Femur (tissue), 1 donor: ENCODE measurements at regions not wholly inside any gene's neighbourhood (a gene's known extent, or its start where the extent isn't known, plus 50 kb on each side); places are given as distances from the start of the nearest gene placed in this dataset.

Experiments used
- DNase-seq: peaks from one replicate; pipeline ENCODE4 v3.0.0-alpha.2; 2017

- no peak for DNase-seq
Measured at GRCh38 chr4:125060376-125060775, 254.4 kb upstream of the FAT4 start.

DNA sequence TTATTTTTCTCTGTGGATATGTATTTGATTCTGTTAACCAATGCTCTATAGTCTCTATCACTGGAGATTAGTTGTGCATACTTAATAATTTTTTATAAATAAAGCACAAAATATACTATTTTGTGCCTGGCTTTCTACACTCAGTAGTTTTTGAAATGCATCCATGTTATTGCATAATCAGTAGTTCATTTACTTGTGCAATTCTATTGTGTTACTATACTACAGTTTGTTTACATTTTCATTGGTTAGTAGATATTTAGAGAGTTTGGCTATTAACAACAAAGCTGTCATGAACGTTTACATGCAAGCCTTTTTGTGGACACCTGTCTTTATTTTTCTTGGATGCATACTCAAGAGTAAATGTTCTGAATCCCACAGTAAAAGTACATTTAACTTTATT, 265.0 kb upstream of the FAT4 start:
- DNase-seq: no peak

DNA sequence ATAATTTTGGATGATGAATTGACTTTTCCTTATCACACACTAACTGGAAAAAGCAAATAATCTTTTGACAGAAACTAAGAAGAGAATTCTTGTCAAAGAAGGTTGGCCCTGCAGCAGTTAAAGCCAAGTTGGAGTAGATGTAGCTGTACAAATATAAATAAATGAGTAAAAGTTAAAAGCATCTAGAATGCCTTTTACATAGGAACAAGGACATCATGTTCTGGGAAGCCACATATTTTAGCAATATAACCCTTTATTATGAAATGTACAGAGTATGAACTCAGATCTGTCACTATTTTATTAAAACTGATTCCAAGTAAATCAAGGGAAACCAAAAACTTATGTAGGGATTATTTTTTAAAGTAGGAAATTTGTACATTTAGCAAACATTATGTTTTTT, 269.4 kb upstream of the FAT4 start:
- DNase-seq: no peak

DNA sequence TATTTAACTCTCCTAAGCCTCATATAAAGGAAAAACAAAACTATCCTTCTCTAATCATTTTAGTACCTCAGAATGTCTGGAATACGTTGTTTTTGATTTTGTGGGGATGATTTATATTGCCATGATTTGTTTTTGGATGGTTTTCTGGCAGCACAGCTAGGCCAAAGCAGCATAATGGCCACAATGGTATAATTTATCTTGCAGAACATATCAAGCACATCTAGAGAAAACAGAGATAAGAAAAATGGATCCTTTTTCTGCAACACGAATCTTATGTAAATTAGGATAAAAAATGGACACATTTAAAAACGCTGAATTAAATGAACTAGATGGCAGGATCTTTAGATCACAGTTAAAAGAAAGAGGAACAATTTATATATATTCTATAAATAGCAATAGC, 269.9 kb upstream of the FAT4 start:
- DNase-seq: no peak

GRCh38 chr4:125043486-125043885, 271.3 kb upstream of the FAT4 start:
- no peak for DNase-seq

DNA sequence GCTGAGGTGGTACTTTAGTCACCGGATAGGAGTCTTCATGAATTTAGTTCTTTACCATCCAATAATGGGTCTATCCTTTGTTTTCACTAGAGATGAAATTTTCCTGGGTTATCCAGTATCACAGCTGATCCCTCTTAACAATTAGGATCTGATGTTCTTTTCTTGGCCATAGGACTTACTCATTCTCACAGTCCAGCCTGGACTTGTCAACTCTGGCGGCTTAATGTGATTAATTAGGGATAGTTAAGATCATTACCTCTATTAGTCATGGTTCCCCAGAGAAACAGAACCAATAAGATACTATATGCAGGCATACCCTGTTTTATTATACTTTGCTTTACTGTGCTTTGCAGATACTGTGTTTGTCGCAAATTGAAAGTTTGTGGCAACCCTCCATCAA, 272.7 kb upstream of the FAT4 start:
- DNase-seq: no peak

DNA sequence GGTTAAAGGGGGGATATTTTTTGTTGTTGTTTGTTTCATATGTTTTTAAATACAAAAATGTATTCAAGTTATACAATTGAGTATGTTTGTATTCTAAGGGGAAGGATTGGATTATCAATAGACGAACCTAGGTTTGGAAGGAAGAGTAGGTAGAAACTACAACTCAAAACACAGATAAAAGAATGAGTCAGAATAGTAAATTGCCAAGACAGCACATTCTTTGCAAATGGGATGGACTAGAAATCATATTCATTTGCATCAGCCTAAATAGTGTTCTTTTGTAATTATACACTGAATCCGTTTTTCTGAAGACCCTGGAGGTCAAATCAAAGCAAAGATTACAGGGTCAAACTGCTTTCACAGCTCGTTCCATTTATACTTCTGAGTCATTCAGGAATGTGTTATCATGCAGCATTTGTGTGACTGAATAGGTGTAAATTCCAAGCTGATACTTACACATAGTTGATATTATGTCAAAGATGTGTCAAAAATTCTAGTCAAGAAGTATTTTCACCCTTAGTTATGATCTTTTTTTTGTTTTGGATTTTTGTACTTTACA, 273.3 kb upstream of the FAT4 start:
- no peak for DNase-seq

GRCh38 chr4:125039550-125039949, 275.2 kb upstream of the FAT4 start:
- no peak for DNase-seq

DNA sequence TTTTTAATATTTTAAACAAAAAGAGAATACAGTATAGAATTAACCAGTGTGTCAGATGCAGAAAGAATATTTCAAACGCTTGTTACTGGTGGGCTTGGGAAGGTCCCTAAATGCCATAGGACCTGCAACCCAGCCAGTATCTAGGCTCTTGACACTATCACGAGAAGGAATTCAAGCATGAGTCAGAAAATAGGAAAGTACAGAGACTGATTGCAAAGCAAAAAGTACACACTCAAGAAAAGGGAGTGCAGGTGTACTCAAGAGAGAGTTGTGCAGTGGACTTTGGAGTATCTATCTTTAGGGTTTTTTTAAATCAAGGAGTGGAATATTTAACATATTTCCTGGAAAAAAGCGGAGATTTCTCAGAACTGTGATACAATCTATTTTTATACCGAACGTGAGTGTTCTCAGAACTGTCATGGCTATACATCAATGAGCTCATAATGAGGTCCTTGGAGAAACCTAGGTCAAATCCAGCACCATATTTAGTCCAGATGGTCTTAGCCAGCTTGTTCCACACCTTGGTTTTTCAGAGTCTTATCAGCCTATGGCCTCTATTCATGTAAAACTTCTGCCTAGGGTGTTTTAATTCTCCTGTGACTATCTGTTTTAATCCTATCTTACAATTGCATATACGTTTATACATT, 291.8 kb upstream of the FAT4 start:
- DNase-seq: no peak

GRCh38 chr4:125021189-125021588, 293.6 kb upstream of the FAT4 start:
- DNase-seq: no peak

- no peak for DNase-seq
Measured at GRCh38 chr4:125020089-125021034, 294.4 kb upstream of the FAT4 start.

DNA sequence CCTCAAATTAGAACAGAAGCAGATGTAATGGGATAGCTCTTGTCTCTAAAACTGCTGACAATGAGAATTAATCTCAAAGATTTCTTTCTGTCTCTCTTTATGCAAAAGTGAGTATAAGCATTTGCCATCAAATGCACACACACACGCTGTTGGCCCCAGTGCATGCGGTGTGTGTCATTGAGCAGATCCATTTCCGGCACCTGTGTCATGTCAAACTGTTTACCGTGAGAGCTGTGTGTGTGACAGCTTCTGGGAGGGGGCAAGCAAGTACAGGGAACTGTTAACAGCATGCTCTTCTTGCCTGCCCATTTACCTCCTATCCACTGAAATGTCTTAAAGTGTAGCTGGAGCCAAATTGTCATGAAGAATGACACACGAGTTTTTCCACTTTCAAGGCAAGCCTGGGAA, 297.9 kb upstream of the FAT4 start:
- DNase-seq: no peak

- DNase-seq: no peak
Measured at GRCh38 chr4:125013891-125014290, 300.9 kb upstream of the FAT4 start.

GRCh38 chr4:125011646-125012045, 299.1 kb upstream of the ANKRD50 start:
- no peak for DNase-seq

DNA sequence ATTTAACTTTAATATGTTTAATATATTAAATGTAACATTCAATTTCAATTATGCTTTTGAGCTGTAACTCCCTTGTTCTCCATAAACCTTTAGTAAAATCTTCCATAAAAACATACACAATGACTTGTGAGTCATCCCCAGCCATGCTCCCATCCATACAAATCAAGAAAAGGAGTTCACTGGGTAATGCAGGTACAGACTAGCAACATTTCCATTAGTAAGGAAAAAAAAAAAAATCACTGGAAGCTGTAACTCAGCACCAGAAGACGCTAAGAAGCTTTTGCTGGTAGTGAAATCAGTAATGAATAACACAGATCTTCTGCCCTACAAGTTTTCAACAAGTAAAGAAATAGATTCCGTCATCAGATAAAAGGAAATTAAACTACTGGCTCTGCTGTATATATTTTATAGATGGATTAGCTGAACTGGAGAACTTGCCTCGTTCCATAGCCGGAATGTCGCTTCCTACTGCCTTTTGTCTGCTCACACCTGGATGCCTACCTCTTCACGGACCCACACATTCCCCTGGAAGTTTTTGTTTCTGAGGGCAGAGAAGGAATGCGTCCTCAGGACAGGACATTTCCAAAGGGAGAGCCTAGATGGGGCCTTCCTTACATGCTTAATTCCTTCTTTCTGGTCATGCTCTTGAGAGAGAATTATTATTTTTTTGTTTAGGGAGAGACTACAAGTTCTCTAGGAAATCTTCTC, 298.4 kb upstream of the ANKRD50 start:
- no peak for DNase-seq

- no peak for DNase-seq
Measured at GRCh38 chr4:125008676-125009075, 296.1 kb upstream of the ANKRD50 start.

GRCh38 chr4:125004676-125005075, 292.1 kb upstream of the ANKRD50 start:
- no peak for DNase-seq

- no peak for DNase-seq
Measured at GRCh38 chr4:125003840-125004239, 291.3 kb upstream of the ANKRD50 start.

GRCh38 chr4:124997991-124998390, 285.5 kb upstream of the ANKRD50 start:
- no peak for DNase-seq

- DNase-seq: no peak
Measured at GRCh38 chr4:124997124-124997523, 284.6 kb upstream of the ANKRD50 start.

- DNase-seq: no peak
Measured at GRCh38 chr4:124993838-124994237, 281.3 kb upstream of the ANKRD50 start.

DNA sequence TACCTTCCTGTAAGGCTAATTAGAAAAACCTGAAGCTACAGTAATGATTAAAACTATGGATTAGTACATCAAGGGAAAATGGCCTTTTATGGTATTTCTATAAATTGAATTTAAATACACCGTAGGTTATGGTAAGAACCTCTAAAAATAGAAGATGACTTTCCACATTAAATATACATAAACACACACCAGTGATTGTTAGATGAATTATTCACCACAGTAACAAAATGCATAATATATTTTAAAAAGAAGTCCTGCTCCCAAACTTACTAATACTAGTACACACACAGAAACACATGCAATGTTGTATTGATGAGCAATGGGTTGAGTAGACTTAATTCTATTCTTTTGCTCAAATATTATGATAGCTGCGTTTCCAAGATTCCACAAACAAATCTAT, 277.9 kb upstream of the ANKRD50 start:
- DNase-seq: no peak

- no peak for DNase-seq
Measured at GRCh38 chr4:124980276-124980752, 267.8 kb upstream of the ANKRD50 start.
